GM19395 (cell line): ENCODE measurements at regions not wholly inside any gene's neighbourhood (a gene's known extent, or its start where the extent isn't known, plus 50 kb on each side); places are given as distances from the start of the nearest gene placed in this dataset.

ENCODE experiments used
- ATAC-seq: cut with Tn5 transposase; IDR thresholded peaks from one replicate; pipeline ENCODE4 v1.9.1; 2021; ENCODE audit warnings: mild to moderate bottlenecking, moderate library complexity; ENCODE audit not compliant: unreplicated experiment

GRCh38 chr4:182973511-182973911 is 56.3 kb upstream of the DCTD start:
- no peak for ATAC-seq

GRCh38 chr4:182971702-182972101 is 54.5 kb upstream of the DCTD start:
- ATAC-seq = no peak

- ATAC-seq = peak; percentile 73
Observed at GRCh38 chr4:182969651-182970279, 52.6 kb upstream of the DCTD start.

- peak; percentile 45 for ATAC-seq
Observed at GRCh38 chr4:182968917-182969650, 51.9 kb upstream of the DCTD start.

- no peak for ATAC-seq
Observed at GRCh38 chr4:182967403-182967802, 50.2 kb upstream of the DCTD start.
